GM18861 (cell line): ENCODE measurements at regions not wholly inside any gene's neighbourhood (a gene's known extent, or its start where the extent isn't known, plus 50 kb on each side); places are given as distances from the start of the nearest gene placed in this dataset.

Experiments used
- ATAC-seq: cut with Tn5 transposase; IDR thresholded peaks from one replicate; pipeline ENCODE4 v1.9.1; 2021; ENCODE audit not compliant: unreplicated experiment

DNA sequence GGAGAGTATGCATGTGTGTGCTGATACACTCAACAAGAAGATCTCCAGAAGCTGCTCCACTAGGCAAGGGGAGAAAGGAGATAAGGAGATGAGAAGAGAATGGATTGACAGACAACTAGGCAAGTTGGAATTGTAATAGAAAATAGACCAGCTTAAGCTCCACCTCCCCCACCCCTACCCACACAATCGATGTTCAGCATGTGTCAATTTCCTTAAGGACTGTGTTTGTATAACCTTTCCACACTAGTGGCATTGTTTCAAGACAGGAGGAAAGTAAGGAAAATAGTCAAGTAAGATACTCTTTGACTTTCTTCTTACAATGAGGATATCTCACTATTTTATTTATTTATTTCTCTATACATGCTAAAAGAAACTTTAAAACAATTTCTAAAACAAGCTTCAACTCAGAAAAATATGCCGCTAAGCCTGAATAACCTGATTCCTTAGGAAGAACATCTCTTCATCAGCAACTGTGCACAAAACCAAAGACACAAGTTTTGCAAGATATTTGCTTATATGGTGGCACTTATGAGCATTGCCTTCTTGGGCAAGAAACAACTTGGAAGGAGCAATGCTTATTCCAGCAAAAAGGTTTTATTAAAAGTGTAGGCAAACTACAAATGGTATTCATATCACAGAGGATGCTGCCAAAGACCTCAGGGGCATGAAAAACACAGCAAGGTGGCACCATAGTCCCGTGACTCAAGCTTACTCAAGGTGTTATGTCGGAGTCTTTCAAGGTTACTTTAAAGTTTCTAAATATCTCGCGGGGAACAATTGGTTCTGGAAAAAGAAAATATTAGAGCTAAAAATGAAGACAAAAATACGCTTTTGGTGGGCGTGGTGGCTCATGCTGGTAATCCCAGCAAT is 249.1 kb downstream of the COL12A1 start:
- no peak for ATAC-seq

DNA sequence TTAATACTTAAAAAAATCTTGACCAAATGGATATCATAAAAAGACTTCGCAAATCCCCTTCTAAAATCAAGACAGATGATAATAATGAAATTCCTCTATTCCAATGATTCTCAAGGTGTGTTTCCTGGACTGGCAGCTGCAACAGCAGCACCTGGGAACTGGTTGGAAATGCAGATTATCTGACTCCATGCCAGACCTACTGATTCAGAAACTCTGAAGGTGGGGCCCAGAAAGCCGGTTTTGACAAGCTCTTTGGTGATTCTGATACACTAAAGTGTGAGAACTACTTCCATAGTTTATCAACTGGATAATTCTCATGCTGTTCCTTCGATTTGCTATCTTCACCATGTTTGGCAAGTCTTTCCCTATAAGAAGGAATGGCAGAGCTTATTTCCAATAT is 252.1 kb downstream of the COL12A1 start:
- no peak for ATAC-seq

GRCh38 chr6:74946961-74947360 is 258.9 kb downstream of the COL12A1 start:
- ATAC-seq = no peak

GRCh38 chr6:74942130-74942529 is 263.7 kb downstream of the COL12A1 start:
- ATAC-seq = no peak

- ATAC-seq = no peak
Measured at GRCh38 chr6:74941424-74941823, 264.4 kb downstream of the COL12A1 start.

GRCh38 chr6:74939721-74940620 is 265.9 kb downstream of the COL12A1 start:
- no peak for ATAC-seq

DNA sequence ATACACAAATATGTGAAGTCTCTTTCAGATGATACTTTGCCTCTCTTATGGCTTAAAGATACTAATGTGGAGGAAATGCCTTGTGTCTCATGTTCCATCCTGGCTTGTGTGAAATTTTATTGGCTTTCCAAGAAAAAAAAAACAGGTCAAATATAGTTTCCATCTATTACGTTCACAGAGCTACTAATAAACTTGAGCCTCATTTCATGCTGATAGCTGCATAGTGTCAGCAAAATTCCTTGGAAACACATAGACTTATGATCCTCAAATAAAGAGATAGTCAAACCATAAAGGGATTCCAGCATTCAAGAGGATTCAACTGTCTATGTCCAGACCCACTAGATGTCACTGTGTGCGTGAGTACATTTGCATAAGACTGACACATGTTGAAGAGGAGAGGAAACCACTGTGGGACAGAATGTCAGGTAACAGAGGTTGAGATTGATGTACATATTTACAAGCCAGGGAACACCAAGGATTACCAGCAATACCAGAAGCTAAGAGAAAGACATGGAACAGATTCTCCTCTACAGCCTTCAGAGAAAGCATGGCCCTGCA is 266.6 kb downstream of the COL12A1 start:
- no peak for ATAC-seq

DNA sequence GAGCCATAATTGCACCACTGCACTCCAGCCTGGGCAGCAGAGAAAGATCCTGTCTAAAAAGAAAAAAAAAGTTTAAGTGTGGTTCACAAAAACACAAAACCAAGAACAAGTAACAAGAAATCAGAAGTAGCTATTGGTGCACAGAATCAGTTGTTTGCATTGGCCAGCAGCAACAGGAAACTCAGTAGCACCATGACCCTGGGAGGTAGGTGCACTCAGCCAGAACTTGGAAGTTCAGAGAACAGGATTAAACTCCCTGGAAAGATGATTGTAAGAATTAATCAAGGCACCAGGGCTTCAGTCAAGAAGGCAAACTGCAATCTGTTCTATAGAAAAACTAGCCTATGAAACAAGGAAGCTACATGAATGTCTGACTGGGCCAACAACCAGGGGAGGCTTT is 267.9 kb downstream of the COL12A1 start:
- ATAC-seq = no peak

GRCh38 chr6:74936886-74937285 is 269.0 kb downstream of the COL12A1 start:
- ATAC-seq = no peak

DNA sequence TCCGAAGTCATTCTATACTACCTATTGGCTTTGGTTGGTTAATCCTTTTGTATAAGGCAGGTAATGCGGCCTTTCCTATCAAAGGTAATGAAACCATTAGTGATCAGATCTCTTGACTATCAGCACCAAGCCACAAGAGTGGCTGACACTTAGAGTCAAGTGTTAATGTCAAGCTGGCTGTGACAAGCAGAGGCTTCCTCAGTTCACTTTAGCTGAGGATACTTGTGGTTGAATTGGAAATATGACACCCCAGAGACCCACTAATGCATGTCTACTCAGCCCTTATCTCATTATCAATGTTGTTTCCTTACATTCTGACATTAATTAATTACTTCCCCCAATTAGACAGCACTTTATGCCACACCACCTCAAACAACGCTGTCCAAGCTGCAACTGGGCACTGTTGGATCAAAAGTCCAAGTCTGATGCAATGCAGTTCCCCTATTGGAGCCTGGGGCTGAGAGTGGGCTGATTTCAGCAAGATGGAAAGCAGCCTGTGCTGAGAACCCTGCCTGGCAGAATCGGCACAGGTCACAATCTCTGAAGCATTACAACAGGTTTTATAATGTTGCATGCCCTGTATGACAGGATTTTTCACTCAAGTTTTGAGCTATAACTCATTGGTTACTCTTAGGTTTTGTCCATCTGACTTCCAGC is 273.5 kb downstream of the COL12A1 start:
- ATAC-seq = no peak

- ATAC-seq = no peak
Measured at GRCh38 chr6:74931558-74931957, 274.3 kb downstream of the COL12A1 start.

DNA sequence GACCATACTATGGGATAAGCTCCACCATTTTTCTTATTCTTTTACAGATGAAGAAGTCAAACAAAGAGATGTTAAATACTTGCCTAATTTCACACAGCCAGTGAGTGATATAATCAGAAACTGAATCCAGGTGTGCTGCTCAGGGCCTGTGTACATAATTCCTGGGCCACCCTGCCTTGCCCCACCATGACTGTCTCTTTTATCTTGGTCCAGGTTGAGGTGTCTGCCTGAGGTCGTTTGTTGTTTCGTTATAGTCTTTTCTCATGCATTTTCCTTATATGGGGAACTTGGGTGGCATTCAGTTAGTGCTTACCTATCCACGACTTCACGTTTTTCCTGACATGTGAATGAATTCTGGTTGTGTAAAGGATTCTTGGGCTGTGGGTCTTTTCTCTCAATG is 277.6 kb downstream of the COL12A1 start:
- ATAC-seq = no peak

DNA sequence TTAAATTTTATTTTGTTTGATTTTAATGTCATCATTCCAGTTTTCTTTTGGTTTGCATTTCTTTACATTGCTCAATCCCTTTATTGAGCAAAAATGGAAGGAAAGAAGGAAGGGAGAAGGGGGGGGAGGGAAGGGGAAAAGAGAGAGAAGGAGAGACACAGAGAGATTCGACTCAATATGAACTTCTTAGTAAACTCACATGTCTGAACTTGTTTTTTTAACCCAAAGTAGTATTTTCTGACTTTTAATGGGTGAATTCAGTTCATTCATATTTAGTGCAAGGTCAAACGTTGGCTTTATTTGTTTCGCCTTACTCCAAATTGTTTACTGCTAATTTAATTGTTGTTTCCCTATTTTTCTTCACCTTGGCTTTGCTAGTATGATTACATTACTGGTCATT is 278.6 kb downstream of the COL12A1 start:
- no peak for ATAC-seq

- ATAC-seq = peak; percentile 93
Measured at GRCh38 chr6:74925683-74926082, 280.2 kb downstream of the COL12A1 start.

DNA sequence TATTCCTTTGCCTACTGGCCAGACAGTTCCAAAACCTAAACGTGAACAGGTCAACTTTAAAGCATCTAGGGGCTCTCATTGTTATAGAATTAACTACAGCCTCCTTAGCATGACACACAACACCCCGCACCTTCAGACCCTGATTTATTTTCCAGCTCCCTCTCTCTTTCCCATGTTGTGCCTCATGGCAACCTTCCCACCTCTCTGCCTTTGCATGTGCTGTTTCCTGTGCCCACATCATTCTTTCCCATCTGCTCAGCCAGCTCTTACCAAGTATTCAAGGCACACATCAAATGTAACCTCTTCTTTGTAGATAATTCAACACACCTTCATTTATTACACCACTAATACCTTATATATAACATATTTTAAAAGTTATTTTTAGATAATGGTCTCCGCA is 291.0 kb downstream of the COL12A1 start:
- no peak for ATAC-seq

GRCh38 chr6:74912234-74912633 is 293.6 kb downstream of the COL12A1 start:
- no peak for ATAC-seq

DNA sequence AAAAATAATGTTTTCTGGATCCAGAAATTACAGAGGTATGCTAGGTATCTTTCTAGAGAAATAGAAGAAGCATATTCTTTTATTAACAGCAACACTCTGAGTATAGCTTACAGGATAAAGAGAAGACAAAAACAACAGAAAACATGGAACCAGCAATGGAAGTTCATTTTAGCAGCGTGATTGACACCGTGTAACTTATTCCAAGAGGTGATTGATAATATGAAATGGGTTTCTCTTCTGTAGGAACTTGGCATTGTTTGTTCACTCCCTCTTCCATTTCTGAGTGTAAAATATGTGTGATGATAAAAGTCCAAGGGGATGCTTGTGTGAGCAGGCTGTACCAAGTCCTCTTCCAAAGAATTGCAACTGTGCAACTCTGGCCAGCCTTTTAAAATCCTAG is 303.0 kb downstream of the COL12A1 start:
- no peak for ATAC-seq

GRCh38 chr6:74902089-74902488 is 303.8 kb downstream of the COL12A1 start:
- no peak for ATAC-seq

GRCh38 chr6:74901576-74901975 is 304.3 kb downstream of the COL12A1 start:
- no peak for ATAC-seq

DNA sequence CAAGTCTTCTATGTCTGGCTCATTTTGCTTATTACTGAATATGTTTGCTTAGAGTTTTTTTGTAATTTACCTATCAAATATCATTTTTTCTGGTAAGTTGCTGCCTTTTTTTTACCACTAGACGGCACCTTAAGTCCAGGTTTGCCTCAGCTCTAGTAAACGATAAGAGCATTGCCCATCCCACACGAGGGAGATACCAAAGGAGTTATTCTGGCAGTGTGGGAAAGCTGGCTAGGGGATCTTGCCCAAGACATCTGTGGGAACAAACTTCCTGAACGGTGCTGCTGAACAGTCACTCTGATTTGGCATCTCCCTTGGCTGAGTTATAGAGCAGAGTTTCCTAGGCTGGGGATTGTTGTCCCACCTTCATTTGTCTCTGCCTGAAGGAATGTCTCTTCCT is 306.4 kb downstream of the COL12A1 start:
- ATAC-seq = no peak

DNA sequence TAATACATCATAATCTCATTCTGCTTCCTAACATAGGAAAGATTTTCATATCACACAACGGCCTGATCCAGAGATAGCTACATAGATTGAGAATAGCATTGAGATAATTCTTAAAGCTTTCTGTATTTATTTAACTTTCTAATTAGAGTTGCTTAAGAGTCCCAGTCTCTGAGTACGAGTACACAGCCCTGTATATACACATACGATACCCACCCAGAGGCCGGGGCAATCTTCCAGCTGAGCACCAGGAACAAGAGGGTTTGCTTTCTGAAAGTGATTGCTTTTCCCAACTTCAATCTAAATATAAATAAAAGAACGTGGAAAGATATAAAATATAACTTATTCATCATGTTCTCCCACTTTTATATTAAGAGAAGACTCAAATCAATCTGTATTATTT is 313.8 kb downstream of the COL12A1 start:
- no peak for ATAC-seq
